ENCODE measurements at regions not wholly inside any gene's neighbourhood (a gene's known extent, or its start where the extent isn't known, plus 50 kb on each side); places are given as distances from the start of the nearest gene placed in this dataset.

DNA sequence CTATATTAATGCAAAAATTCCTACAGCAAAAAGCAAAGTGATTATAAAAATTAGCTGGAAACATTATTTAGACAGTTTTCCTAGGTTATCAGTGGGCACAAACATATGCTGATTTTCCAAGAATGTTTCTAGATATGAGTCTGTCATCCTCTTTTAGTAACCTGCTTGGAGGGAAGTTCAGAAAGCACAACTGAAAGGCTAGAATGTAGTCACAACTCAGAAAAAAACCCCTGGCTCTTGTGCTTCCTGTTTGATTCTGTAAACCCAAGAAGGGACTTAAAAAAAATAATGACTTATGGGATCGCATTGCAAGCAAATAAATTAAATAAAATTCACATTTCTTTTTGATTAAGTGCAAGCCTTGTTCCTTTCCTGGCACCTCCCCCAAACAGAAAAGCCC, 708.4 kb upstream of the EPHA7 start:
- TF ChIP-seq, protein P1, sequence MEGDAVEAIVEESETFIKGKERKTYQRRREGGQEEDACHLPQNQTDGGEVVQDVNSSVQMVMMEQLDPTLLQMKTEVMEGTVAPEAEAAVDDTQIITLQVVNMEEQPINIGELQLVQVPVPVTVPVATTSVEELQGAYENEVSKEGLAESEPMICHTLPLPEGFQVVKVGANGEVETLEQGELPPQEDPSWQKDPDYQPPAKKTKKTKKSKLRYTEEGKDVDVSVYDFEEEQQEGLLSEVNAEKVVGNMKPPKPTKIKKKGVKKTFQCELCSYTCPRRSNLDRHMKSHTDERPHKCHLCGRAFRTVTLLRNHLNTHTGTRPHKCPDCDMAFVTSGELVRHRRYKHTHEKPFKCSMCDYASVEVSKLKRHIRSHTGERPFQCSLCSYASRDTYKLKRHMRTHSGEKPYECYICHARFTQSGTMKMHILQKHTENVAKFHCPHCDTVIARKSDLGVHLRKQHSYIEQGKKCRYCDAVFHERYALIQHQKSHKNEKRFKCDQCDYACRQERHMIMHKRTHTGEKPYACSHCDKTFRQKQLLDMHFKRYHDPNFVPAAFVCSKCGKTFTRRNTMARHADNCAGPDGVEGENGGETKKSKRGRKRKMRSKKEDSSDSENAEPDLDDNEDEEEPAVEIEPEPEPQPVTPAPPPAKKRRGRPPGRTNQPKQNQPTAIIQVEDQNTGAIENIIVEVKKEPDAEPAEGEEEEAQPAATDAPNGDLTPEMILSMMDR (IDR thresholded peaks at IDR 0.05), result no peak
- no peak for TF ChIP-seq POLR2A (IDR thresholded peaks at IDR 0.05)
- TF ChIP-seq POLR2AphosphoS5 (IDR thresholded peaks at IDR 0.05), result no peak
- TF ChIP-seq EP300 (IDR thresholded peaks at IDR 0.05), result no peak
